GM19438 (cell line): ENCODE measurements at regions not wholly inside any gene's neighbourhood (a gene's known extent, or its start where the extent isn't known, plus 50 kb on each side); places are given as distances from the start of the nearest gene placed in this dataset.

Experiments
- ATAC-seq: cut with Tn5 transposase; IDR thresholded peaks from one replicate; pipeline ENCODE4 v1.9.1; 2021; ENCODE audit warnings: low read depth; ENCODE audit not compliant: unreplicated experiment

DNA sequence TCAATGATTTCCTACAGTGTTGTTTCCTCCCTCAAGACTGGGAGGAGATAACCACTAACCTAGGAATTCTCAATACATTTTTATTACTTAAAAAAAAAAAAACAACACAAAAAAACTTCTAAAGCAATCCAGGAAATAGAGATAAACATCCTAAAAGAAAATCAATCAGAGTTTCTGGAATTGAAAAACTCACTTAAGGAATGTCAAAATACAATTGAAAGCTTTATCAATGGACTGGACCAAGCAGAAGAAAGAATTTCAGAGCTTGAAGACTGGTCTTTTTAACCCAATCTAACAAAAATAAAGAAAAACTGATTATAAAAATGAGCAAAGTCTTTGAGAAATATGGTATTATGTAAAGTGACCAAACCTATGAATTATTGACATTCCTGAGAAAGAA lies 394.1 kb downstream of the XPNPEP1 start:
- no peak for ATAC-seq

DNA sequence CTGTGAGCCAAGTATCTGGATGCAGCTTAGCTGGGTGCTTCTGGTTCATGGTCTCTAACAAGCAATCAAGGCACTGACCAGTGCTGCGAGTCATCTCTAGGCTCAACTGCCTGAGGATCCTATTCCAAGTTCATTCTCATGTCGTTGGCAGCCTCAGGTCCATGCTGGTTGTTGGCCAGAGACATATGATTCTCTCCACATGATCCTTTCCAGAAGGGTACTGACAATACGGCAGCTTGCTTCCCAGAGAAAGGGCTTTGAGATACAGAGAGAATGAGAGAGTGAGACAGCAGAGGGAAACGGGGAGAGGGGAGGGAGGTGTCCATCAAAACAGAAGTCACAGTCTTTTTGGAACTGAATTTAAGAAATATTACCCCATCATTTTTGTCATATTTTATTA lies 405.6 kb downstream of the XPNPEP1 start:
- ATAC-seq: no peak

DNA sequence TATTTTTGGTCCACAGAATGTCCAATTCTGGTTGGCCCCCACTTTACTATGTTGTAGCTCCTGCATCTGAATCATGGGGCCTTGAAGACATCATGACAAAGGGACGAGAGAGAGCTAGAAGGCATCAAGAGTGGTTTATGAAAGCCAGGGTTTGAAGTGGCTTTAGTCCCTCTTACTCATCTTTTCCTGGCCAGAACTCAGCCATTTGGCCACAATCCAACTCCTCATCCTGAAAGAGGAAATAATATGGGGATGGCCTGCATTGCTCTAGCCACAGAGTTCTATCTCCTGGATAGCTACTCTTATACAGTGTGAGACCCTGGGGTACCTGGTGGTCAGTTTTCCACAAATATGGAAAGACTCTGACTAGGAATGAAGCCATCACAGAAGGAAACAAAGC lies 418.9 kb downstream of the XPNPEP1 start:
- no peak for ATAC-seq

DNA sequence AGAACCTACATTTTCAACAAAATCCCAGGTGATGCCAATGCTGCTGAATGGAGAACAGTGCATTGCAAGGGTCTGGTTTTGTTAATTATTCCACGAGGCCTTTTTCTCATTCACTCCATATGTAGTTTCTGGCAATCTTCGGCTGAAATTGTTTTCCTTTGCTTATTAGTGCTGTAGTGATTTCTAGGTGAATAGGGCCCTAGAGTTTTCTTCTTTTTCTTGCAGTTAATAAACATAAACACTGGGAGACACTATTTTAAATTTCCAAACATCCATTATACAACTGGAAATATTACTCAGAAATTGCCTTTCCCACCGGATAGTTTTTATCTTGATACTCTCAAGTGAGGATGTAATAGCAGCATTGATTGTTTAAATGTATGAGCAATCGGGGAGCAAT lies 435.6 kb downstream of the XPNPEP1 start:
- no peak for ATAC-seq

DNA sequence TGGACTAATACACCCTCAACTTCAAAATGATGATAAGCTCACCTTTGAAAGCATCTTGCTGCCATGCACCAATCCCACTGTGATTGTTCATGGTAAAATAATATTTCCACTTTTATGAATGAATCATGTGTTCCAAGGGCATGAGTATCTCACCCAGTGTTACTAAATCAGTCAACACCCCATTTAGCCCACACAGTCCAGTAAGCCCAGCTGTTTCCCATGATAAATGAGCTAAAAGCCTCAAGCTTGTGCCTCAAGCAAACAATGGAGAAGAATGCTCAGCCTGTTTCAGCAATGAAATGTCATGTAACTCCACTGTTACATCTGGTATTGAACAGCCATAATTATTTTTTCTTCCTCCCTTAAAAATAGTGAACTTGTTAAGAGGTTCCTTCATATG lies 442.5 kb downstream of the XPNPEP1 start:
- ATAC-seq: no peak

DNA sequence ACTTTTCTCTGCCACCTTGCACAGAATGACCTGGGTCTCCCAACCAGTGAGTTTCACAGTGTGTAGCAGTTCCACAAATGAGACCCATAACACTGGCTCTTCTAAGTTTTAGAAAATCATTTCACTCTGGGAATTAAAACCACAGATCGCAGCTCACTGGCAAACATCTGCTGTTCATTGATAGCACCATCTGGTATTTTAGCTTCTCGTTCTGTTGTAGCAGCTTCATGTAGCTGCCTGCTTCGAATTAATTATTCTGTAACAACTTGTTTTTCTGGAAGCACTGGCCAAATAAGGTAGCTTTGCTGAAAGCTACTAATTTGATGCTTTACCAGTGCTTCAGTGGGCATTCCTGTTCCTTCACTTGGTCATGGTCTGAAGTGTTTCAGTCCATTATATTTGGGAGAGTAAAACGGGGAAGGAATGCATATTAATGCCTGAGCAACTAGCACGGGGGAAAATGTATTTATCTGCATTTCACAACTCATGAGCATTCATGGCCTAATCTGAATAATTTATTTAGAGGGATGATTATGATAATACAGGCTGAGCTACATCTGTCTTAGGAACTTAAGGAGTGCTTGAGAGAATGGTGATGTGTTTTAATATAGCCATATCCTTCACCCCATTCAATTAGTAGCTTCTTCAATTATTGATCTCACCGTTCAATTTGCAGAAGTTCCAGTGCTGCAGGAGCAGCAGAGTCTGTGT lies 447.4 kb downstream of the XPNPEP1 start:
- no peak for ATAC-seq

DNA sequence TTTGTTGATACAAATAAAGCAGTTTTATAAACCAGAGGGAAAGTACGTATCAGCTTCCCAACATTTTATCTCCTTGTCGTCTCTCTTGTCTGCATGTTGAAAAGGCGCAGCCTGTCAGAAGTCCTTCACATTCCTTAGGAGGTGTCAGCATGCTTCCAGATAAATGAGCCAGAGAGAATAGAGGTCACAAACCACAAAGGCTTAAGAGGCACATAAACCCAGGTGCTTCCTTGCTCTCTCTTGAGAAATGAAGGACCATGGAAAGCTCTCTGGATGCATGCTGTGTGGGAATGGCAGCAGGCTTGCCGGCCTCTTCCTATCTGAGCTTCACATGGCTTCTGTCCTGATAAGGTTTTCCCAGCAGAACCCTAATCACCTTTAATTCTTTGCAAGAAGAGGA lies 448.5 kb downstream of the XPNPEP1 start:
- no peak for ATAC-seq

DNA sequence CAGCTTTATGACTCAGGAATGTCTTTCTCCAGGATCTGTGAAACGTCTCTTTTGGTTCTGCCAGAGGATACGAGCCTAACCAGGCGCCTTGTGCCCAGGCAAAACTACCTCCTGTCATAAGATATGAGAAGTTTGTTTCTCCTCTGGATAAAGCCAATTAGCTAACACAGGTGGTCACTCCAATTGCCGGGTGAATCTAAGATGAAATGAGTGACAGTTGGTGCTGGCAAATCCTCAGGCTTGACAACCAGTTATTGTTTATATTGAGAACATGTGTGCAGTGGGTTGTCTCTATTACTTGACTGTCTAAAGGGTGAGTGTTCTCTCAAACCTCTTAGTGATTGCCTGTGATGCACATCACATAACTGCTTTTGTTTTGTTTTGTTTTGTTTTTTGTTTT lies 449.1 kb downstream of the XPNPEP1 start:
- ATAC-seq: no peak

DNA sequence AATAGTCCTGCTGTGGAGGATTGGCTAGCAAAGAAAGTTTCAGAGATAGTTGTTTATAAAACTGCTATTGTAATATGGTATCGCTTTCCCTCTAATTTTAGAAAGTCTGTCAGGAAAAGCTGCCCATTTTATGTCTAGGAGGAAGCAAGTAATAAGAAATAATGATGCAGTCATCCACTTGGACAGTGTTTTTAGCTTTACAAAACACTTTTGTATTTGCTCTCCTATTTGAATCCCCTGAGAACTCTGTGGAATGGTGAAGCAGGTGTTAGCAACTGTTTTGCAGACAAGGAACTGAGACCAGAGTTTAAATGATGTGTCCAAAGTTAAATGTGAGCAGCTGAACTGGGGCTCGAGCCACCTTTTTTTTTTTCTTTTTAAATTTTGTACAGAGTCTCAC lies 455.8 kb downstream of the XPNPEP1 start:
- ATAC-seq: no peak

DNA sequence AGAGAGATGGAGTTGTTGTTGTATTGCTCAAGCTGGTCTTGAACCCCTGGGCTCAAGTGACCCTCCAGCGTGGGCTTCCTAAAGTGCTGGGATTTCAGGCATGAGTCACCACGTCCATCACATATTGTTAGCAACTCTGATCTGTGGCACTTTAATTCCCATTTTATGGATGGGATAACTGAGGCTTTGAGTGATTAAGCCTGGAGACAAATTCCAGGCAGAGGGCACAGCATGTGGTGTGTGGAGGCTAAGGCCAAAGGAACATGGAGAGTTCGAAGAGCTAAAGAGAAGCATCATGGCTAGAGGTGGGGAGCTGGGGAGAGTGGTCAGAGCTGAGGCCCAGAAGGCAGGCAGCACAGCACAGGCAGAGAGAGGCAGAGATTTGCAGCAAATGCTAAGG lies 458.4 kb downstream of the XPNPEP1 start:
- ATAC-seq: no peak

DNA sequence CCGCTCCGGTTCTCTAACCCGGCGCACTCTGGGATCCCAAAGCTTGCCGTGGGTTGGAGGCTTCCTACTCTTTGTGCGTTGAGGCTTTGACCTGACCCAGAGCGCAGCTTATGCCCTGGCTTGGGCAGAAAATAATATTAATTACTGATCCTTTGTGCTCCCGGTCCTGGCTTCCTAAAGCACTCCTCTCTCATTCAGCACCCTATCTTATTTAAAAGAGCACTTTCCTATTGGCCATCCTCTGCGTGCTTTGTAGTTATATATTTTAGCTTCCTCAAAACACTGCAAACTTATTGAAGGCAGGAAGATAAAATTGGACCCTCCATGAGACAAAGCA lies 466.0 kb downstream of the XPNPEP1 start:
- ATAC-seq: no peak

DNA sequence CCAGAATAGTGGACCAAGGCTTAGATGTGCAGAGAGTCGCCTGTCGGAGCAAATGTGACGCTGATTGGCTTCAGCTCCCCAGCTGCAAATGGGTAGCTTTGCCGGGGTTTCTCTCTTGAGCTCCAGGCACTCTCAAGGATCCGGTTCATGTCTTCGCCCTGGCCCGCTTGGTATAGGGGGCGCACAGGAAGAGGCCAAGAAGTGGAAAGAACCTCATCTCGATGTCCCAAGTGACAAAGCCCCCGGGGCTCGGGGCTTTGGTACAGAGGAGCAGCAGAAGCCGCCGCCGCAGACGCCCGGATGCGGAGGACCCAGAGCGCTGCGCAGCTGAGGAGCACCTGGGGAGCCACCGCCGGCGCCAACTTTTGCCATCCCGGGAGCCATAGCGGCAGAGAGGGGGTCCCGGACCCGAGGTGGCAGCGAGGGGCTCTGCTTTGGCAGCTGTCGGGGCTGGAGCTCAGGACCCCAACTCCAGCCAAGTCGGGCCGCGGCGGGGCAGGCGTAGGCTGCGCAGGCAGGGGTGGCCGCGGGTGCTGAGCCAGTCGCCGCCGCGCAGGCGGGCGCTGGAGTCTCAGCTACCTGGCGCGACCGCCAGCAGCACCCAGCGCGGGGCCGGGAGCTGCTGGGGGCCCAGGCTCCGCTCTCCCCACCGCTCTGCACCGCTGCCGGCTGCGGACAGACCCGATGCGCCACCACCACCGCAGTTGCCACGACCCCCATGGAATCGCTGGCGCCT lies 466.6 kb downstream of the XPNPEP1 start:
- no peak for ATAC-seq

DNA sequence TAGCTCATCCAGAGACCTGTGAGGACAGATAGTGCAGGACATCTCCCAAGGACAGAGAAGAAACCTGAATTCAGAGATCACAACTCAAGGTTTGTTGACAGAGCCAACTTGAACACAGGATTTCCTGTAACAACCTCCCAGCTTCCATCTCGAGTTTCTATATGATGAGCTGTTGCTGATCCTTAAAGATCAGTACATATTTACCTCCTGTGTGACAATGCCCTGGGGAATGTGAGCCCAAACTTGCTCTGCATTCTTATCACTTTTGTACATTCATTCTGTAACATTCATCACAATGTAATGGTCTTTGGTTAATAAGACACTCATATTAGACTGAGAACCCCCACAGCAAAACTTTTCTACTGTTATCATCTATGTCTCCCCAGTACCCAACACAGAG lies 468.6 kb downstream of the XPNPEP1 start:
- ATAC-seq: no peak

DNA sequence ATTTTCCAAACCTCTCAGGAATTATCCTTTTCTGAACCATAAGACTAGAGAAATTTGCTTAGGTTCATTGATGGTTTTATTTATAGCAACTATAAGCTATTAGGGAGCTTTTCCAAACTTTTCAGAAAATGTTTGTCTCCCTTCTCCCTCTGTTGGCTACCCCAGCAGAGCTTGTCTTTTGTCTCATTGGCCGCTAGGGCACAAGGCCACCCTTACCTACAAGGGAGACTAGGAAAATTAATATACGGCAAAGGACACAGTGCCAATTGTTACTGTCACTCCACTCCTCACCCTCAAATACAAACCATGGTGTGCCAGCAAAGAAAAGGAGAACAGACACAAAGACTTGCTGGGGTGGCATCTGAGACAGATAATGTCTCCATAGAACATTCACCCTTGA lies 471.4 kb downstream of the XPNPEP1 start:
- no peak for ATAC-seq

DNA sequence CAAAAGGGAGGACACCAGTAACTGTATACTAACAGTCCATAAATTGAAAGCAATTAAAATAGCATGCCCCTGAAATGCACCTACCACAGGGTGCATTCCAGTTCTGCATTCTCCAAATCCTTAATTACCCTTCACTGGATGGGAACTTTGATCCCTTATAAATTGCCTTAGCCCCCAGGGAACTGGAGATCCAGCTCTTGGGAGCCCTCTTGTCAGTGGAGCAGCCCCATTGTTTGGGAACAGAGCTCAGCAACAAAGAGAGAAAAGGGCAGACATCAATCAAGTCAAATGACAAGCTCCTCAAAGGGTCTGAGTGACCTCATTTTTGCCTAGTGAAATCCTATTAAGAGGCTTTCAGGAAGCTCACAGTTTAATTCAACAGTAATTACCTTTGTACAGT lies 472.6 kb downstream of the XPNPEP1 start:
- no peak for ATAC-seq

DNA sequence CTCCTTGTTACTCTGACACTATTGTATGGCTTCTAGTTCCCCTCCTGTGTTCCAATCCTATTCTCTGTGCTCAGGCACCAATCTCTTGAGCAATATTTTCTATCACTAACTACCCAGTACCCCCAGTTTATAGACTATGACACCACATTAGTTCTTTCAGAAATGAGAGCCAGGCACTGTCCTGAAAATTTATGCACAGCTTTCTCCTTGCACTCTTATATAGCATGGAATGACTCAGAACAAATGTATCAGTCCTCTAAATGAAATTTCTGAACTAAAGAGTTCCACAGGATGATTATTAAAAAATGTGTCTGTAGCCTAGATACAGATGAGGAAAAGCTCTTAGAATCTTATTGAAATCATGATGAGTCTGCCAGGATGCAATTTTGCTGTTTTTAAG lies 489.9 kb downstream of the XPNPEP1 start:
- ATAC-seq: no peak

DNA sequence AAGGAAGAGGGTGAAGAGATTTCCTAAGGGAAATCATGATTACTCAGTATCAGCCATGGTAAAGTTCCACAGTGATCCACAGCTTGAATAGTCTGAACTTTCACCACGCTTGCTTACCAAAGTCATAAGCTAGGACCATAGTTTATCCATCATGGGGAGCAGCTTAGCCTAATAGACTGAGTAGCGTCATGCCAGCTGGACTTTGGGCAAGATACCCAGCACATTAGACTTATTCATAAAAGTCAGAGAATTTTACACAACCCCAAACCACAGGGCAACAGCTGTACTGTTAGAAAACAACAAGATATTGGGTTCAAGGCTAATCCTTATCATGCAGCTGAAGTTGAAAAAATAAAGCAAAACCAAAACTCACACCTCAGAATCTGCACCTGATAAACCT lies 491.0 kb downstream of the XPNPEP1 start:
- ATAC-seq: no peak

DNA sequence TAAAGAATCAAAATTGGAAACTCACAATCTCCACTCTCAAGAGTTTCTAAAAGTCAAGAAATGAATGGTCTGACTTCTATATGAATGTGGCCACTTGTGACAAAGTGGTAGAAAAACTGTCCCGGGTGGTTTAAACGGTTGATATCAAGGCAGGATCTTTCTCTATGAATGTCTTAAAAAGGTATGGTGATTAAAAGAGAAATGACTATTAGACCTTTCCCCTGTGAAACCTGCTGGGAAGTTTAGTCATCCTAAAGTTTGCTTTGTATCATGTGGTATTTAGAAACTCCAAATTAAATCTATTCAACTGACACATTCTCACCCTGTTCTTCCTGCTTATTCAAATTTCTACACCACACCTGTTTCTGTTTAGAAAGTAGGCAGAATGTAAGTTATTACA lies 492.5 kb downstream of the XPNPEP1 start:
- ATAC-seq: no peak

DNA sequence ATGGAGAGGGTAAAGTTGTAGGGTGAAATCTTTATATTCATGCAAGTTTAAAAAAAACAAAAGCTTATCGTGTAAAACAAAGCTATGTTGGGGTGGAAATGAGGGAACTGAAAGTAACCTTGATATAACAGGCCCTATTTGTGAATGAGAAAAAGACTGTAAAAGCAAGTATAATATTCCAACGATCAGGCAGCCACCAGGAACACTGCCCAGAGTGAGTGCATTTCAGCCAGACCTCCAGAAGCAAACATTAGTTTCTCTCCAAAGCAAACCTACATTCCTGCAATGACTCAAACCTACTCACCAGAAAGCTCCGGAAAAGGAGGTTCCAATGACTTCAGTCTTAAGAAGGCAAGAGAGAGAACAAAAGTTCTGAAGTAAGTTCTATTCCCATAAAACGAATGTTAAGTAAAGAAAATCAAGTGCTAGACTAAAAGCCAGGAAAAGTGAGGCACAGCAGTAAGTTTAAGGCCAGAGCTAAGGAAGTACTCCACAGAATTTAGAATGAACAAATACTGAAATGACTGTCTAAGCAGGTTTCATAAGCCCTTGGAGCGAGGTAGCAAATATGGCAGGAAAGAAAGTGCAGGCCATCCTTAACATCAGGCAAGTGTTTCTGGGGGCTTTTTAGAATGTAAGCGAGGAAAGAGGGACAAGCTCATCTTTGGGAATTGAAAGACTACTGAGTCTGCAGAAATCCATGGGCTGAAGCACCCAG lies 493.1 kb downstream of the XPNPEP1 start:
- ATAC-seq: no peak

DNA sequence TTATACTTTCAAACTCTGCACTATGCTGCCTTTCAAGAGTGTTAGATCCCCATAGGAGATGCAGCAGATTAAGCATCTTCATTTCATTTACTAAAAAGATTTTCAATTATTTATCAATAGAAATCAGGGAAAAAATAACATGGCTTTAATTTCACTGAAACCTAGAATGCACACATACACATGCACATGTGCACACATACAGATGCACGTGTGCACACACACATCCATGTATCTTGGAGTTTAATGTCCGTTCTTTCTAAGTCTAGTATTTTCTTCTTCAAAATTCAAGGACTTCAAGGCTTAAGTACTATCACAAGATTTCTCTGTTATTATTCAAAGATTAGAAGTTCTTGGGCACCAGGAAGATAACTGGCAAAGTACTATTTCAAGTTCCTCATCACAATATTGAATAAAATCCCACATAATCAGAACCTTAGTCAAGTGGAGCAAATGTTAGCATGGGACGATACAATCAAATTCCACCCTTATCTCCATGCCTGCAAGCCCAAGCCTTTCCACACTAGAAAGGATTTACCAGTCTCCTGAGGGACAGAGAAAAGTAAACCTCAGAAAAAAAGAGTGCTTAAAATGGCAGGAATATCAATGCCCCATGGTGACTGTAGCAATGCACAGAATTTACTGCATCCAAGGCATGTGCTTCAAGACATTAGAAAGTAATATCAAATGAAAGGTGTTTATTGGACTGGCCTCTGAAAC lies 494.4 kb downstream of the XPNPEP1 start:
- no peak for ATAC-seq

DNA sequence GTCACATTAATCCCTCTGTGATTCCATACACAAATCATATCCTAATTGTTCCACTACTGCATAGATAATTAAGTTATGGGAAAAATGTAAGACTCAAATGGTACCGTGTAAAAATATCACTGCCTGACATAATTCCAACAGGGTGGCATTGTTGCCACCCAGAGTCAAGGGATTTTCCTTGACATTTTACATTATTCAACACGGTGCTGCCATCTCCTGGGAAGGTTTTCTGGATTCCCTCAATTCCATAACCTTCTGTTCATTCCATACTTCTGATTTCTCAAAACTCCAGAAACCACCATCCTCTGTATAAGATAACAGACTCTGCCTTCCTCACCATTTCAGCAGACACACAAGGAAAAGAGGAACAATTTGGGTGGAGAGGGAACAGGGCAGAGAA lies 495.9 kb downstream of the XPNPEP1 start:
- no peak for ATAC-seq
